ENCODE measurements at regions not wholly inside any gene's neighbourhood (a gene's known extent, or its start where the extent isn't known, plus 50 kb on each side); places are given as distances from the start of the nearest gene placed in this dataset.

GRCh38 chr16:86087011-86087895, 188.3 kb downstream of the IRF8 start:
- TF ChIP-seq CTCF (IDR thresholded peaks at IDR 0.05) (no peak), POLR2AphosphoS5 (IDR thresholded peaks at IDR 0.05) (no peak)

Measured in sigmoid colon (tissue), 4 donors.